DOHH2 (cell line): ENCODE measurements at regions not wholly inside any gene's neighbourhood (a gene's known extent, or its start where the extent isn't known, plus 50 kb on each side); places are given as distances from the start of the nearest gene placed in this dataset.

ENCODE experiments used
- EZH2phosphoT487 ChIP-seq: fragments of 200-600 bp; sonication (generic); IDR thresholded peaks from 2 replicates; pipeline ENCODE4 v1.6.1; 2017; ENCODE audit warnings: borderline replicate concordance, mild to moderate bottlenecking, antibody characterized with exemption, low read length, moderate library complexity, mixed read lengths
- TF ChIP-seq, protein P1 (sequence below): fragments of 200-600 bp; sonication (generic); IDR thresholded peaks from one replicate; pipeline ENCODE4 v1.5.1; 2014; ENCODE audit warnings: antibody characterized with exemption, mild to moderate bottlenecking, low read depth, low read length; ENCODE audit not compliant: poor library complexity, severe bottlenecking

DNA sequence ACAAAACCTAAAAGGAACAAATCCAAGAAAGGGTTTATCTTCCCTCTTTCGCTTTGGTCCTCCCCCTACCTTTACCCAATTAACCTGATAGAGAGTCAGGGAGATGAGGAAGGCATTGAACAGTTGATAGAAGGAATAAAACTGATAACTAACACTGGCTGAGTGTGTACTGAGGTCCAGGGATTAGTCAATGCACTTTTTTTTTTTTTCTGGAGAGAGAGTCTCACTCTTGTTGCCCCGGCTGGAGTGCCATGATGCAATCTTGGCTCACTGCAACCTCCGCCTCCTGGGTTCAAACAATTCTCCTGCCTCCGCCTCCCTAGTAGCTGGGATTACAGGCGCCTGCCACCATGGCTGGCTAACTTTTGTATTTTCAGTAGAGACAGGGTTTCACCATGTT lies 250.2 kb upstream of the CWC22 start:
- TF ChIP-seq, protein P1, sequence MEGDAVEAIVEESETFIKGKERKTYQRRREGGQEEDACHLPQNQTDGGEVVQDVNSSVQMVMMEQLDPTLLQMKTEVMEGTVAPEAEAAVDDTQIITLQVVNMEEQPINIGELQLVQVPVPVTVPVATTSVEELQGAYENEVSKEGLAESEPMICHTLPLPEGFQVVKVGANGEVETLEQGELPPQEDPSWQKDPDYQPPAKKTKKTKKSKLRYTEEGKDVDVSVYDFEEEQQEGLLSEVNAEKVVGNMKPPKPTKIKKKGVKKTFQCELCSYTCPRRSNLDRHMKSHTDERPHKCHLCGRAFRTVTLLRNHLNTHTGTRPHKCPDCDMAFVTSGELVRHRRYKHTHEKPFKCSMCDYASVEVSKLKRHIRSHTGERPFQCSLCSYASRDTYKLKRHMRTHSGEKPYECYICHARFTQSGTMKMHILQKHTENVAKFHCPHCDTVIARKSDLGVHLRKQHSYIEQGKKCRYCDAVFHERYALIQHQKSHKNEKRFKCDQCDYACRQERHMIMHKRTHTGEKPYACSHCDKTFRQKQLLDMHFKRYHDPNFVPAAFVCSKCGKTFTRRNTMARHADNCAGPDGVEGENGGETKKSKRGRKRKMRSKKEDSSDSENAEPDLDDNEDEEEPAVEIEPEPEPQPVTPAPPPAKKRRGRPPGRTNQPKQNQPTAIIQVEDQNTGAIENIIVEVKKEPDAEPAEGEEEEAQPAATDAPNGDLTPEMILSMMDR: no peak
- no peak for TF ChIP-seq EZH2phosphoT487
